ENCODE measurements at regions not wholly inside any gene's neighbourhood (a gene's known extent, or its start where the extent isn't known, plus 50 kb on each side); places are given as distances from the start of the nearest gene placed in this dataset.

DNA sequence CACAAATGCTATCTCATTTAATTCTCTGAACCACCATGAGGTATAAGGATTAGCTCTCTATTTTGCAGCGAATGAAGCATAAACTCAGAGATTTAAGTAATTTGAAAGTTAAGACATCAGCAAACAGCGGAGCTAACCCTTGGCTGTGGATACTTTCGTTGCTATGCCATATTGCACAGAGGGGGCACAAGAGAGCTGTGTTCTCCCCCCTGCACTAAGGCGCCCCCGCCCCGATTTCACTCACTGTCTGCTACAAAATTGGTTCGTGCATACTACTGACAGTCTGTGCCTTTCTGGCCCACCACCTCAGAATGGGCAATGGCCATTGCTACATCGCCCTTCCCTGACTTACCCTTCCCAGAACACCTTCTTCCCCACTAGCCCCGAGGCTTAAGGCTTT lies 105.7 kb upstream of the OBI1 start:
- TF ChIP-seq EZH2phosphoT487 (IDR thresholded peaks at IDR 0.05; ENCODE audit: insufficient read depth, low read depth) = no peak
- TF ChIP-seq EZH2 (IDR thresholded peaks at IDR 0.05; ENCODE audit: insufficient read depth, poor library complexity, severe bottlenecking) = no peak
